DMS79 treated with DMSO at 0.1 percent for 48 hours (cell line): ENCODE measurements at regions not wholly inside any gene's neighbourhood (a gene's known extent, or its start where the extent isn't known, plus 50 kb on each side); places are given as distances from the start of the nearest gene placed in this dataset.
"Not testable (repeated sequence)": the region's sequence is repeated elsewhere in the genome, so short reads cannot be mapped to it uniquely, and the experiment has no call there.

Experiments
- DNase-seq: peaks from one replicate; lab custom pipeline; 2025; lab: John Stamatoyannopoulos, UW

DNA sequence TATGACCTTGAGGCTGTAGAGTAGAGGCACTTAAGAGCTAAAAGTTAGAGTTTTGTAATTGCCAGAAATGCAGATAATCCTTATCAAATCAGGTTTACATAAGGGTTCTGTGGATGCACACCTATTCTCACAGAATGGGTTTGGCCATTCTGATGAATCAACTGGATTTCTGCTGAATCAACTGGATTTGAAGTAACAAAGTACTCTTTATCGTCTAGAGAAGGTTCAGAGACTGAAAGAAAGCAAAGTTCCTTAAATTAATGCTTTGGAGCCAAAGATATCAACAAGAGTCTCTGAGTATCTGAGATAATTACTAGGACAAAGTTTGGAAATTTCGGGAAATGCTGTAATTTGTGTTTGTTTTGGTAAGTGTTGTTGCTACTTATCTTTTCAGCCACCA, 669.6 kb upstream of the ZNF608 start:
- DNase-seq, result no peak

DNA sequence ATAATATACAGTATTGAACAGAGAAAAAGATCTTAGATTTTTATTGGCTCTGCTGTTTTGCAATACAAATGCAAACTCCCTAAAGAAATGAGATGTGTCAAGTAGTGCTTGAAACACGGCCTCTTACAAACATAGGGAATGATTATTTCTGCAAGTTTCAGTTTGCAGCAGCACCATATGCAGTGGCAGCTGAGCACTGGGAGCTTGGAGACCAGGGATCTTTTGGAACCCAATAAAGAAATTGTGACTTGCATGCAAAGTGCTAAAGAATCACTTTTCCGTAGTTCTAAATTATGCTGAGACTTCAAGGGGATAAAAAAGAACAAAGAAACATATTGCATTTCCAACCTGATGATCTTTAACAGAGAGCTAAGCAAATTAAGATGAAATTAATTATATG, 674.6 kb upstream of the ZNF608 start:
- peak; percentile 23 for DNase-seq

DNA sequence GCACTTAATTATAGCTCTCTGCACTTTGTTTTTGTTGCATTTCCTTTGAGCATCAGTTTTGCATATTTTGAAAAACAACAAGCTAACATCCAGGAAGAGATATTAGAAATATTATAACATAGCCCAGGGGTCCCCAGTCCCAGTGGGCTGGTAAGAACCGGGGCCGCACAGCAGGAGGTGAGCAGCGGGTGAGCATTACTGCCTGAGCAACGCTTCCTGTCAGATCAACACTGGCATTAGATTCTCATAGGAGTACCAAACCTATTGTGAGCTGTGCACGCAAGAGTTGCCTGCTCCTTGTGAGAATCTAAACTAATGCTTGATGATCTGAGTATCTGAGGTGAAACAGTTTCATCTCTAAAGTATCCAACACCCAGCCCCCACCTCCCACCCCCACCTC, 675.9 kb upstream of the ZNF608 start:
- no peak for DNase-seq

DNA sequence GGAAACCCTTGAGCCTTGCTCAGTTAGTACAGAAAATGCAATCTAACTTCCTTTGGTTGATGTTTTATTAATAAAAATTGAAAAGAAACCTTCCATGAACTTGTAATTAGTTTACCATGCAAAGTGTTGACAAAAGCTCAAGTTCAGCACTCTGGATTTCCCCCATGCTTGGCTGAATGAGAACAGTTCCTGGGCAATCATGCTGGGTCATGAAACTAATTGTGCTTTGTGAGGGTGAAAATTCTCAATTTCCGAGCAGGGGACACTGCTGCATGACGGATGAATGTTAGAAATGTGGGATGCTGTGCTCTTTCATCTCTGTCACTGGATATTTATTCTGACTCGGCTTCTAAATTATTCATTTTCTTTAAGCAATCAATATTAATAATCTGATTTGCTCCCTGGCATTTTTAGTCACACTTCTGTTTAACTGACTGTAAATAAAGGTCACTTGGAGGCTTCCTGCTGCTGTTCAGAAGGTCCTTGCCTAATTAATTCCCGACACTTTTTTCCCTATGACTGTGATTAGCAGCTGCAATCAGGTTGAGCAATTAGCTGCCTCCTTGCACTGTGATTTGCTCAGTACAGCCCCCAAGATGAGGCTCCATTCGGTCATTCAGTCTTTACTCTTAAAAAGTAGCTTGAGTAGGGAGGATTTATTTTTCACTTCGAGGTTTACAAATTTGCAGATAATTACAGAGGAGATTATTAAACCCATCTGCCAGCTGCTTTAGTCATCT, 678.1 kb upstream of the ZNF608 start:
- DNase-seq, result peak; percentile 22

DNA sequence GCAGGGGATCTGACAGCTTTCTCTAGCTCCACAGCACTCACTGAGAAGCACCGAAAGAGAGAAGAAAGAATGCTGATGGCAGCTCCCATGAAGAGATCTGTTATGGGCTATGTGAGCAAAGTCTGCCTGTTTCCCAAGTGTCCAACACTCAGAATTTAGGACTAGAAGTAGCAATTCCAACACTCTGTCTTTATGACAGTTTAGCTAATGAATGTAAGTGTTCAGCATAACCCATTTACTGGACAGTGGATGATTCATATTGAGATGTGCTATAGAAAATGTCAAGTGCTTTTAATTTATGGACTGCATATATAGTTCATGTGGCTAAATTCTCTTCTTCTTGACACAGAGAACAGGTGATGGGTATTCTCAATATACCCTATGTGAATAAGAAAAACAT, 683.1 kb upstream of the ZNF608 start:
- DNase-seq, result no peak

DNA sequence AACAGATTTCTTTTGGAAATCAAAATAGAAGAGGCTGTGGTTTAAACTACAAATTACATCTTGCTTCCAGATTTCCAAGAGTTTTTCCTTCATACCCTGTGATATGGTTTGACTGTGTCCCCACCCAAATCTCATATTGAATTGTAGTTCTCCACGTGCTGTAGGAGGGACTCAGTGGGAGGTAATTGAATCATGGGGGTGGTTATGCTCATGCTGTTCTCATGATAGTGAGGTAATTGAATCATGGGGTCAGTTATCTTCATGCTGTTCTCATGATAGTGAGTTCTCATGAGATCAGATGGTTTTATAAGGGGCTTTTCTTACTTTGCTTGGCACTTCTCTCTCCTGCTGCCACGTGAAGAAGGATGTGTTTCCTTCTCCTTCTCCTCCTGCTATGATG, 687.0 kb upstream of the ZNF608 start:
- DNase-seq, result no peak

DNA sequence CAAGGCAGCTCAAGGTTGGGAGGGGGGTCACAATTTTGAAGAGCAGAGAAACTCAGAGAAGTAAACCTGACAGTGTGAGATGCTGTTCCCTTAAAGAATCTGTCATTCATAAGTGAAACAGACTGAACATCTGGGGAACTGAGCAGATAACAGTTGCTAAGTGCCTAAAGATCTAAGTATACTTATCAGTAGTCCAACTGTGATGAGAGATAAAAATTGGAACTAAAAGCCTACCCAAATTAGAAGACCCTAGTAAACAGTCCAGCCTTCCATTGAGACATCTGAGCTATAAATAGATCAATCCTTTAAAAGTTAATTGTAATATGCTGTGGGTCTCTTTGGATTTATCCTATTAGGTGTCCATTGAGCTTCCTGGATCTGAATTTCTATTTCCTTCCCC, 692.8 kb upstream of the ZNF608 start:
- no peak for DNase-seq

DNA sequence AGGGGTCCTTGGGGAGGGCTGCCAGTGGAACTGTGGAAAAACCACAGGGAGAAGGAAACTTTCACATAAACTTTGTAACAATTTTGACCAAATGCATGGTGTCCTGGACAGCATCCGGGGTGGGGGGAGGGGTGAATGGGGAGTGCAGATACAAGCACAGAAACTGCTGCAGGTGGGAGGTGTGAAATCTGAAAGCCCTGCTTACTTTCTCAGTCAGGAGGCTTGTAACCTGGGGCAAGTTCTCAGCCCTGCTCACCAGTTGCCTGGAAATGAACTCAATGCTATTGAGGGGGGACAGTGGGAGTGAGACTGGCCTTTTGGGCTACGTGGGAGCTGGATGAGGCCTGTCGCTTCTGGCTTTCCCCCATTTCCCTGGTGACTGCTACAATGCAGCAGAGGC, 694.5 kb upstream of the ZNF608 start:
- no peak for DNase-seq

DNA sequence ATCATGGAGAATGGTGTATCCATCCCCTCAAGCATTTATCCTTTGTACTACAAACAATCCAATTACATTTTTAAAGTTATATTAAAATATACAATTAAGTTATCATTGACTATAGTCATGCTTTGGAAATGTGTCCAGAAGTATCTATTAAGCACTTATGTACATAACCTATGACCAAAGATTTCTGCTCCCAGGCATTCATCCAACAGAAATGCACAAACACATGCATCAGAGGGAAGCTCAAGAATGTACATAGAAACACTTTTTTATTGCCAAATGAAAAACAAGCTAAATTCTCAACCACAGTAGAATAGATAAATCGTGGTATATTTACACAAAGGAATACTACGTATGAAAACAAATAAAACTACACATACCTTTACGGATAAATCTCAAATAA, 700.5 kb upstream of the ZNF608 start:
- no peak for DNase-seq

DNA sequence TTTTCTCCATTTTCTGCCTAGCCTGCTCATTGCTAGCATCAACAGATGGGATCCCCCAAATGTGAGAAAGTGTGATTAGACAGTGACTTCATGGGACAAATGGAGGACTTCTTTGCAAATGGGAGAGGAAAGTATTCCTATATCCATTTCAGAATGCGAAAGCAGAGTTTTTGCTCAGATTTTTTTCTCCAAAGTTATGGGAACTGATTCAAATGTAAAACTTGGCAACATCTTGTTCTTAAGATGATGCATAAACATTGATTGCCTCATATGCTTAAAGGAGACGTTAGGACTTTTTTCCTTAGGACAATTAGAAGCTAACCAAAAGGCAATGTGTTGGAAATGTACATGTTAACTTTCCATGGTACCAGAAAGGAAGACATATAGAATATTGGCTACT, 704.3 kb upstream of the ZNF608 start:
- no peak for DNase-seq

DNA sequence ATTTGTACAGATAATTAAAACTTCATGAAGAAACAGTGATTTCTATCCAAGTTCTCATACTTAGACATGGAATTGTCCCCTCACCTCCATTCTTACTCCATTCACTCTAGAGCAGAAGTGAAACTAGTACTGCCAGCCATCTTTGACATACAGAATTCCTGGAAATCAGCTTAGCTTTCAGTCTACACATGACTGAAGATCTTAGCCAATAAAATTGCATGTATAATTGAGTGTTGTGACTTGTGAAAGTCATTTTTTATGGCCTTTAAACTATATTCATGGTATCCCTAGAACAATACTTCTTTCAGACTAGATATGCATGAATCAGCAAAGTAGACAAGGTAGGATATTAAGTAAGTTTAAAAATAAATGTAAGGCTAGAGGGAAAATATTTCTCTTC, 705.2 kb upstream of the ZNF608 start:
- no peak for DNase-seq

DNA sequence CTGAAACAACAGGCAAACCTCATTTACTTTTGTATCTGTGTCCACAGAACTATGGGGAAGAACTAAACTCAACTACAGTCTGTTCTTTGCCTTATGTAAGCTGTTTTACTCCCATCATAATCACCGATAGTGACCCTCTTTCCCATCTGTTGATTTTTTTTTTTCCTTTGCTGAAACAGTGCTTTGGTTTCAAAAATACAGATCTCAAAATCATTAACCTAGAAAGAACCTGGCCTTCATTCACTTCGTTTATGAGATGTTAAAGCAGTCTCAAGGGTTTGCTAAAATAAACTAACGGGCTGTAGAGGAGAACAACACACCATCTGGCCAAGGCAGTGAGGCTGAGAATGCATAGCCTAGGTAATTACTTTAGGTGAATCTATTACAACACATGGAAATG, 706.6 kb upstream of the ZNF608 start:
- DNase-seq, result no peak

DNA sequence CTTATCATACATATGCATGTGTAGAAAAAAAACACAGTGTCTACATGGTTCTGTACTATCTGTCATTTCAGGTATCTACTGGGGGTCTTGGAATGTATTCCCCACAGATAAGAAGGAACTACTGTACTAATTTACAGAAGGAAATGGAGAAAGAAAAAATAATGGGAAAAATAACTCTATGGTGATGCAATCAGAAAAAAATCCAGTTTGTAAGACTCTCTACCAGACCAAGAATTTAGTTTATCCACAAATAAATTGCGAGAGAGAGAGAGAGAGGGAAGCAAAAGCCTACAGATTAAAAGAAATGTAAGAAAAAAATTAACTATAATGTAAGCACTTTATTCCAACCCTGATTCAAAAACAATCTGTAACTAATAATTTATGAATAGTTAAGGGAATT, 708.6 kb upstream of the ZNF608 start:
- no peak for DNase-seq

DNA sequence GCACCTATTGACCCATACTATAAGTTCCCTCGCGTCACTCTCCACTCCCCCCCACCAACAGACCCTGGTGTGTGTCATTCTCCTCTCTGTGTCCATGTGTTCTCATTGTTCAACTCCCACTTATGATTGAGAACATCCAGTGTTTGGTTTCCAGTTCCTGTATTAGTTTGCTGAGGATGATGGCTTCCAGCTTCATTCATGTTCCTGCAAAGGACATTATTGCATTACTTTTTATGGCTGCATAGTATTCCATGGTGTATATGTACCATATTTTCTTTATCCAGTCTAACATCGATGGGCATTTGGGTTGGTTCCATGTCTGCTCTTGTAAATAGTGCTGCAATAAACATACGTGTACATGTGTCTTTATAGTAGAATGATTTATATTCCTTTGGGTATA, 709.6 kb upstream of the ZNF608 start:
- not testable (repeated sequence) for DNase-seq

DNA sequence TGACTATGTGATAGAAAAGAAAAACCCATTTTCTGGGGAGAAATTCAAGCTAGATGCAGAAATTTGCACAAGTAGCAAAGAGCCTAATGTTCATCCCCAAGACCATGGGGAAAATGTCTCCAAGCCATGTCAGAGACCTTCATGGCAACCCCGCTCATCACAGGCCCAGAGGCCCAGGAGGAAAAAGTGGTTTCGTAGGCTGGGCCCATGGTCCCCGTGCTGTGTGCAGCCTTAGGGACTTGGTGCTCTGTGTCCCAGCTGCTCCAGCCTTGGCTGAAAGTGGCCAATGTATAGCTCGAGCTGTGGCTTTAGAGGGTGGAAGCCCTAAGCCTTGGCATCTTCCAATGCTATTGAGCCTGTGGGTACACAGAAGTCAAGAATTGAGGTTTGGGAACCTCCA, 711.2 kb upstream of the ZNF608 start:
- no peak for DNase-seq

DNA sequence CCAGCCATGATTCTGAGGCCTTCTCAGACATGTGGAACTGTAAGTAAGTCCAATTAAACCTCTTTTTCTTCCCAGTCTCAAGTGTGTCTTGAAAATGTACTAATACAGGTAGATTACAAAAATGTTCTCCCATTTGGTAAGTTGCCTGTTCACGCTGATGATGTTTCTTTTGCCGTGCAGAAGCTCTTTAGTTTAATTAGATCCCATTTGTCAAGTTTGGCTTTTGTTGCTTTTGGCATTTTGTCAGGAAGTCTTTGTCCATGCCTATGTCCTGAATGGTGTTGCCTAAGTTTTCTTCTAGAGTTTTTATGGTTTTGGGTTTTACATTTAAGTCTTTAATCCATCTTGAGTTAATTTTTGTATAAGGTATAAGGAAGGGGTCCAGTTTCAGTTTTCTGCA, 712.5 kb upstream of the ZNF608 start:
- not testable (repeated sequence) for DNase-seq

DNA sequence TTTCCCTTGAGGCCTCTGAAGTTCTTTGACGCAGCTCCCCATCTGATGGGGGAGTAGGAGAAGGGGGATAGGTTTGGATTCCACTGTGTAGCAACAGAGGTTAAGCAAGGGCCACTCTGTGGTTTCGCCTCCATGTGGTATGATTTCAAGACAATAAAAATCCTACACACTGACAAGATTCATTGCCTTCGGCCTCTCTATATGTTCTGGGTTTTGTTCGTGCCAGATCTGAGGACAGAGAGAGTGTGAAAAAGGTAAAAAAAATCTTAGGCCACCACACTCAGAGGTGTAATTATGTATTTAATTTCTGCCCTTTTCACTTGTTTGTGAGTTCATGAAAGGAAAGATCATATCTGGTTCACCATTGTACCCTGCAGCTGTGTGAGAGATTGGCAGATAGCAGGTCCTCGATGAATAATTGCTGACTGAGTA, 715.2 kb upstream of the ZNF608 start:
- no peak for DNase-seq

DNA sequence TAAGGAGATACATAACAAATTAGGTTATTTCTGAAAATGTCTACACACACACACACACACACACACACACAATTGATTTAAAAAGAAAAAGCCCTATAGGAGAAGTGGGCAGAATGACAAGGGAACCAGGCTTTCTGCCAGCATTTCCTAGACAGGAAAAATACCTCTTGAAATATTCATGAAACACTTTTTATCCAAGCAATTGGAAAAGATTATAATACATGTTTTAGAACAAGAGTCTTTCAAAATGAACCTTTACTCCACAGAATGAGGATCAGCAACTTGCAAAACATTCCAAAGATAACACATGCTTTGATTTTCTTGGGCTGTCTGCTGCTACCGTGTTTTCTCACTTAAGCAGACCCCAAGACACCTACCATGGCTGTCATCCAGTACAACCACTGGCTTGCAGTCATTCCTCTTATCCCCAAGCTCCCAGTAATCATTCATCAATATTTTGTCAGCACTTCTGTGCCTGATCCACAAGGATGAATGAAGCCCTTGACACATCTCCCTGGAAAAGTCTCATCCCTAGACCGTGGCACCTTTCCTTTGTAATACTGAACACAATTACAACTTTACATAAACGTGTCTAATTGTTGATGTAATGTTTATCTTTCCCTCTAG, 717.1 kb upstream of the ZNF608 start:
- DNase-seq, result no peak

DNA sequence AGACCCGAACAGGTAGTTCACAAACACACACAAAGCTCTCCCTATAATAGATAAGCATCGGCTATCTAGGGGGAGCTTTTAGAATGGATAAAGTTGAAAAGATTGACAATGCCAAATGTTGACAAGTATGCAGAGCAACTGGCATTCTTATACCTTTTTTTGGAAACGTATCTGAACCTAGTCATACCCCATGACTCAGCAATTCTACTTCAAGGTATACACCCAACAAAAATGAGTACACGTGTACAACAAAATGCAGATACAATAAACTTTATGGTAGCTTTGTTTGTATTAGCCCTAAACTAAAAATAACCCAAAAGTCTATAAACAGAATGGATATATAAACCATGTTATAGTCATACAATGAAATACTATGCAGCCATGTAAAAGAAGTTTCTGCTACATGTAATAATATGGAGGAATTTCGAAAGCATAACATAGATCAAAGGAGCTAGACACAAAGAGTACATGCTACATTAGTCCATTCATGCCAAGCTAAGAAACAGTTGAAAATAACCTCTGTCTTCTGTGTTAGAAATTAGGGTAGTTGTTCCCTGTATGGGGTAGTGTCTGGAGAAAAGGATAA, 718.5 kb upstream of the ZNF608 start:
- no peak for DNase-seq

DNA sequence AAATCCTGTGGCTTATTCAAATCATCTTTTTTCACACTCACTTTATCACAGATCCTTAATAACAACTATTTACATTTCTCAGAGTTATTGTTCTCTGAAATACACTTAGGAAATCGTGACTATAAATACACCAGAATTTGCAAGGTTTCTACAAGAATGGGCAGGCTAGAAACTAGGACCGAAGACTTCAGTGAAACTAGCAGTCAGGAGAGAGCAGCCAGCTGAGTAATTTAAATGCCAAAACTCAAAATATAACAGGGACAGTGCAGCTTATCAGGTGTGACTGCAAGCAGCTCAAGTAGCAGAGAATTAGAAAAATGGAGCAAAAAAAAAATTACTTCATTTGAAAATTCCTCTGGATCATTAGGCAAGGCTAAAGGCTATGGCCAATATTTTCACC, 719.3 kb upstream of the ZNF608 start:
- DNase-seq, result no peak

DNA sequence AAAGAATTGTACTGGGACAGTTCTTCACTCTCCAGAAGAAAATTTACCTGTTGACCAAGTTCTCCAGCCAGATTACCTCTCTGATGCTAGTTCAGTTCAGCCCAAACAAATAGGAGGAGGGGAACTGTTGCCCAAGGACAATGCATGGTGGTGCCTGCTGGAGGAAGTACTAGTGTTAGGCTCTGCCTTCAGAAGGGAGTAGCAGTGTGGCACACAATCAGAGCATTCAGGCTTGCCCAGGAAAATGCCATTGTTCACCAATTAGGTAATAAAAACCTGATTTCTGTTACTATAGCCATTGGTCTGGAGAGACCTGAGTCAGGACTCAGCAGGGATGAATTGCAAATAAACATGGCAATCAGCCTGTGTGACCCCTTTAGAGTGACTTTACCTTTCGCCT, 720.8 kb upstream of the ZNF608 start:
- no peak for DNase-seq

DNA sequence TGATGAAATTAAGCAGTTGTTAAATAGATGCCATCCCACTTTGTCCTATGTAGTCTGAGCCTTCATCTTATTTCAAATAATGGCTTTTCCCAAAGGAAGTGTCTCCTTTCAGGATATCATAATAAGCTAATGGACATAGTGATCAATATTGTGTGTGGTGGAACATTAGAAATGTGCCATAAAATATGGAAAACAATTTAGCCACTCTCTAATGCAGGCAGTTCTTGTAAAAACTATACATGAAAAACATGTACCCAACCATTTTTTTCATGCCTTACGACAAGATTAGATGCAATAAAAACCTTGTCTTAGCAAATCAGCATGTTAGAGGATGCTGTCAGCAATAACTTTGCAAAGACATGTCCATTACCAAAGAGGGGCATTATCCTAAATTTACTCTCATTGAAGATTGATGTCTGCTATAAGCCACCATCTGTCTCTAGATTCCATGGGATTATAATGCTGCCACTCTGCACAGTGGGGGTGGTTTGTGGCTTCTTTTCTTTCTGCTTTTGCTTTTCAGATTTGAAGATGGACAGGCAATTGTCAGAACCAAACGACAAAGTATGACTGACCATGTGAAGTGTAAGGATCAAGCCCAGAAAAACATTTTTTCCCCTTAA, 724.0 kb upstream of the ZNF608 start:
- no peak for DNase-seq

DNA sequence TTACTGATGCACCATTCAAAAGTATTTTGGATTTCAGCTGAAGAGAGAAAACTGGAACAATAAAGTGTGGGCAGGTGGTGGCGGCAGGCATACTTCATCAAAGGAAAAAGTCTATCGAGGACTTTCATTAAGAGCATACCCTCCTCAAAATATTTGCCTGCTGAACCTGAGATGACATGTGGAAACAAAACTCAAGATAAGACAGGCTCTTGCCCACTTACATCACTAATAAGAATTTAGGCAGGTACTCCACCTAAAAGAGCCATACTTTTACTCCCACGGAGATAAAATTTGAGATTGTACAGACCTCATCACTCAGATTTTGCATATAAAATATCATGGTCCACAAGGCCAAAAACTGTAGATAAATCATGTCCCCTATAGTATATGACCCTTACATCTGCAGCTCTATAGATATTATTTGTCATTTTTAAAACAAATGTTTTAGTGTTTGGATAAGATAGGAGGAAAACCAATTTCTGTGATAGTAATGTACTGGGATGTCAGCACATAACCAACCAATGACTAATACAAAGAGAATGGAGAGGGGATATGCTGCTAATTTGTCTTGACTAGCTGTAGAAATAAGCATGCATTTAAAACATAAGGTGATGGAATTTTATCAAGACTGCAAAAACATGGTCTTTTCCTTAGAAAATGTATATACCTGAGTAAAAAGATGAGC, 730.6 kb upstream of the ZNF608 start:
- DNase-seq, result no peak
